IPS-15b (cell line): ENCODE measurements at regions not wholly inside any gene's neighbourhood (a gene's known extent, or its start where the extent isn't known, plus 50 kb on each side); places are given as distances from the start of the nearest gene placed in this dataset.
"Not testable (repeated sequence)": the region's sequence is repeated elsewhere in the genome, so short reads cannot be mapped to it uniquely, and the experiment has no call there.

ENCODE experiments used
- H3K27me3 ChIP-seq: one replicate; pipeline ENCODE4 v1.6.1; 2013; ENCODE audit warnings: low read length; ENCODE audit not compliant: control insufficient read depth, insufficient read depth
- H3K36me3 ChIP-seq: one replicate; pipeline ENCODE4 v1.6.1; 2013; ENCODE audit warnings: low read length; ENCODE audit not compliant: control insufficient read depth, insufficient read depth
- H3K4me1 ChIP-seq: one replicate; pipeline ENCODE4 v1.6.1; 2013; ENCODE audit warnings: mild to moderate bottlenecking, low read length; ENCODE audit not compliant: control insufficient read depth, insufficient read depth
- H3K4me3 ChIP-seq: one replicate; pipeline ENCODE4 v1.5.1; 2013; ENCODE audit warnings: low read depth, low read length
- H3K9ac ChIP-seq: one replicate; pipeline ENCODE4 v1.6.1; 2013; ENCODE audit warnings: low read depth, mild to moderate bottlenecking, low read length
- H3K9me3 ChIP-seq: one replicate; pipeline ENCODE4 v1.6.1; 2013; ENCODE audit warnings: mild to moderate bottlenecking, low read length; ENCODE audit not compliant: control insufficient read depth, insufficient read depth

- H3K36me3 ChIP-seq, H3K4me1 ChIP-seq, H3K9me3 ChIP-seq, H3K4me3 ChIP-seq, H3K9ac ChIP-seq, H3K27me3 ChIP-seq: not testable (repeated sequence)
These were observed 76.7 kb upstream of the WIPF3 start for GRCh38 chr7:29729534-29730165.

GRCh38 chr7:29734246-29734731, 72.0 kb upstream of the WIPF3 start:
- Histone ChIP-seq H3K9me3 (no peaks in the 10 kb centered on the region), H3K4me3 (no peak overlapping the region), H3K4me1 (no peaks in the 10 kb centered on the region), H3K9ac (no peak overlapping the region), H3K27me3 (no peaks in the 10 kb centered on the region), H3K36me3 (no peaks in the 10 kb centered on the region)

GRCh38 chr7:29747645-29748245, 58.6 kb upstream of the WIPF3 start:
- H3K4me3 ChIP-seq, H3K4me1 ChIP-seq, H3K9ac ChIP-seq, H3K36me3 ChIP-seq, H3K9me3 ChIP-seq, H3K27me3 ChIP-seq: not testable (repeated sequence)

GRCh38 chr7:29748286-29749099, 57.8 kb upstream of the WIPF3 start:
- Histone ChIP-seq H3K36me3 (no peaks in the 10 kb centered on the region), H3K4me1 (no peaks in the 10 kb centered on the region)

GRCh38 chr7:29749701-29750321, 56.5 kb upstream of the WIPF3 start:
- H3K4me3 ChIP-seq: no peak overlapping the region
- H3K4me1 ChIP-seq: no peaks in the 10 kb centered on the region
- no peaks in the 10 kb centered on the region for H3K36me3 ChIP-seq
- no peaks in the 10 kb centered on the region for H3K9me3 ChIP-seq
- H3K27me3 ChIP-seq: no peaks in the 10 kb centered on the region
- H3K9ac ChIP-seq: no peak overlapping the region

More at GRCh38 chr7:29748286-29749099, 57.8 kb upstream of the WIPF3 start:
- Histone ChIP-seq H3K9ac (no peak overlapping the region), H3K9me3 (no peaks in the 10 kb centered on the region), H3K4me3 (no peak overlapping the region), H3K27me3 (no peaks in the 10 kb centered on the region)

GRCh38 chr7:29750373-29750940, 55.9 kb upstream of the WIPF3 start:
- H3K9ac ChIP-seq, H3K9me3 ChIP-seq, H3K4me3 ChIP-seq, H3K27me3 ChIP-seq, H3K4me1 ChIP-seq, H3K36me3 ChIP-seq: not testable (repeated sequence)

- H3K27me3 ChIP-seq, H3K9ac ChIP-seq, H3K4me3 ChIP-seq, H3K9me3 ChIP-seq, H3K36me3 ChIP-seq, H3K4me1 ChIP-seq: not testable (repeated sequence)
These were observed 55.3 kb upstream of the WIPF3 start for GRCh38 chr7:29751012-29751411.

- Histone ChIP-seq H3K4me3 (no peak overlapping the region), H3K9me3 (no peaks in the 10 kb centered on the region), H3K4me1 (no peaks in the 10 kb centered on the region), H3K27me3 (no peaks in the 10 kb centered on the region), H3K9ac (no peak overlapping the region), H3K36me3 (no peaks in the 10 kb centered on the region)
These were observed 51.3 kb upstream of the WIPF3 start for GRCh38 chr7:29754874-29755490.
